Esophagus squamous epithelium (tissue), 5 donors: ENCODE measurements at regions not wholly inside any gene's neighbourhood (a gene's known extent, or its start where the extent isn't known, plus 50 kb on each side); places are given as distances from the start of the nearest gene placed in this dataset.

Experiments used
- DNase-seq: peaks from one replicate; lab custom pipeline; 2025; lab: John Stamatoyannopoulos, UW
- H3K27ac ChIP-seq, 4 donors: fragments of 200-600 bp; sonication (generic); one replicate each; pipeline ENCODE4 v1.5.1; 2016 to 2019; ENCODE audit warnings: mild to moderate bottlenecking in 1 of 4
- H3K27me3 ChIP-seq, 4 donors: fragments of 200-600 bp; sonication (generic); 1 replicate in 3 of 4; 2 replicates in 1 of 4; pipeline versions ENCODE4 v1.5.1 to v1.6.0; 2017 to 2021; ENCODE audit warnings: antibody characterized with exemption in 1 of 4
- H3K36me3 ChIP-seq, 3 donors: fragments of 200-600 bp; sonication (generic); one replicate each; pipeline ENCODE4 v1.5.1; 2016 to 2019
- H3K4me1 ChIP-seq, 3 donors: fragments of 200-600 bp; sonication (generic); one replicate each; pipeline ENCODE4 v1.5.1; 2017 to 2019
- H3K4me3 ChIP-seq, 4 donors: fragments of 200-600 bp; sonication (generic); 1 replicate in 3 of 4; 2 replicates in 1 of 4; pipeline ENCODE4 v1.5.1; 2016 to 2019; ENCODE audit warnings: mild to moderate bottlenecking in 2 of 4, moderate library complexity in 1 of 4
- H3K9me3 ChIP-seq, 3 donors: fragments of 200-600 bp; sonication (generic); one replicate each; pipeline ENCODE4 v1.5.1; 2016 to 2019
- CTCF ChIP-seq, 6 experiments: fragments of 450-650 bp in 4 of 6; fragments of 200-600 bp in 2 of 6; sonication (generic) in 2 of 6; IDR thresholded peaks; one replicate each; pipeline ENCODE4 v1.5.1; 2016 to 2019; ENCODE audit warnings: antibody characterized with exemption in 6 of 6, mild to moderate bottlenecking in 4 of 6, moderate library complexity in 4 of 6
- POLR2A ChIP-seq, 4 donors: fragments of 450-650 bp; IDR thresholded peaks; one replicate each; pipeline ENCODE4 v1.6.1; 2017; ENCODE audit warnings: antibody characterized with exemption in 4 of 4, mild to moderate bottlenecking in 4 of 4, moderate library complexity in 3 of 4
- WGBS, 2 donors: methylation state at CpG; one replicate each; pipeline ENCODE4 v1.1.5; 2018; 5-methylcytosine and 5-hydroxymethylcytosine counted together
- intact Hi-C: fragments of 100-400 bp; cut with DNase I; formaldehyde crosslinking; loops from one replicate; pipeline ENCODE4 v1.15.0; 2022
- donor health status: DM: yes; HTN: yes; CAD: no.

GRCh38 chr13:59408738-59409137 lies 755.0 kb downstream of the DIAPH3 start:
- no peak for TF ChIP-seq POLR2A (IDR thresholded peaks at IDR 0.05)
- TF ChIP-seq CTCF (IDR thresholded peaks at IDR 0.05) = no peak

GRCh38 chr13:59409211-59409610 lies 754.5 kb downstream of the DIAPH3 start:
- no peaks in the 10 kb centered on the region for H3K27me3 ChIP-seq
- no peak overlapping the region for H3K4me3 ChIP-seq
- no peak for DNase-seq
- 5 to 23% methylated on average over 2 of the region's 2 CpGs for WGBS, 2 donors
- intact Hi-C loops = no loop called here
- peaks cover 0 to 18% (median 0%) of the 10 kb centered on the region in 3 donors for H3K4me1 ChIP-seq
- TF ChIP-seq POLR2A (IDR thresholded peaks at IDR 0.05) (no peak), CTCF (IDR thresholded peaks at IDR 0.05) (no peak)
- no peaks in the 10 kb centered on the region for H3K36me3 ChIP-seq
- H3K9me3 ChIP-seq = no peaks in the 10 kb centered on the region
- peak overlapping the region in 2 of 4 donors; percentile 7 to 25 for H3K27ac ChIP-seq

More at GRCh38 chr13:59408738-59409137, 755.0 kb downstream of the DIAPH3 start:
- peaks cover 0 to 18% (median 0%) of the 10 kb centered on the region in 3 donors for H3K4me1 ChIP-seq
- no peaks in the 10 kb centered on the region for H3K36me3 ChIP-seq
- WGBS, 2 donors = 36 to 41% methylated on average over 5 of the region's 5 CpGs
- intact Hi-C loops = no loop called here
- H3K9me3 ChIP-seq = no peaks in the 10 kb centered on the region
- no peaks in the 10 kb centered on the region for H3K27me3 ChIP-seq
- H3K4me3 ChIP-seq = no peak overlapping the region
- no peak for DNase-seq
- no peak overlapping the region for H3K27ac ChIP-seq

GRCh38 chr13:59409634-59410200 lies 754.0 kb downstream of the DIAPH3 start:
- Histone ChIP-seq H3K27me3 (no peaks in the 10 kb centered on the region), H3K9me3 (no peaks in the 10 kb centered on the region), H3K4me1 (peaks cover 0 to 18% (median 0%) of the 10 kb centered on the region in 3 donors), H3K36me3 (no peaks in the 10 kb centered on the region), H3K27ac (peak overlapping the region in 2 of 4 donors; percentile 7 to 25), H3K4me3 (no peak overlapping the region)
- no peak for DNase-seq
- intact Hi-C loops = no loop called here
- WGBS, 2 donors = 59 to 65% methylated on average over 8 of the region's 8 CpGs
- TF ChIP-seq CTCF (IDR thresholded peaks at IDR 0.05) (no peak), POLR2A (IDR thresholded peaks at IDR 0.05) (no peak)

GRCh38 chr13:59413126-59413525 lies 750.6 kb downstream of the DIAPH3 start:
- Histone ChIP-seq H3K4me3 (no peak overlapping the region), H3K36me3 (no peaks in the 10 kb centered on the region), H3K27ac (no peak overlapping the region), H3K4me1 (peaks cover 0 to 17% (median 0%) of the 10 kb centered on the region in 3 donors), H3K27me3 (no peaks in the 10 kb centered on the region), H3K9me3 (no peaks in the 10 kb centered on the region)
- no peak for TF ChIP-seq POLR2A (IDR thresholded peaks at IDR 0.05)
- no peak for TF ChIP-seq CTCF (IDR thresholded peaks at IDR 0.05)
- no peak for DNase-seq
- intact Hi-C loops = no loop called here

- no peak for TF ChIP-seq CTCF (IDR thresholded peaks at IDR 0.05)
- no peak overlapping the region for H3K27ac ChIP-seq
- intact Hi-C loops = no loop called here
- H3K36me3 ChIP-seq = no peaks in the 10 kb centered on the region
- no peak for DNase-seq
- H3K4me3 ChIP-seq = no peak overlapping the region
- 61 to 64% methylated on average over 1 of the region's 1 CpG for WGBS, 2 donors
- peaks cover 0 to 8% (median 0%) of the 10 kb centered on the region in 3 donors for H3K4me1 ChIP-seq
- no peaks in the 10 kb centered on the region for H3K27me3 ChIP-seq
- no peaks in the 10 kb centered on the region for H3K9me3 ChIP-seq
Measured at GRCh38 chr13:59414006-59414405, 749.7 kb downstream of the DIAPH3 start.
